ENCODE measurements at regions not wholly inside any gene's neighbourhood (a gene's known extent, or its start where the extent isn't known, plus 50 kb on each side); places are given as distances from the start of the nearest gene placed in this dataset.

- H3K4me3 ChIP-seq (ENCODE audit: low read depth, low read length) = no peak overlapping the region
- no peak for DNase-seq (ENCODE audit: low read depth)
- no peak for TF ChIP-seq MAX (IDR thresholded peaks at IDR 0.05; ENCODE audit: low read depth, low read length)
These were observed 354.3 kb upstream of the CTNND2 start for GRCh38 chr5:12258549-12258948.

GRCh38 chr5:12250454-12250853, 346.2 kb upstream of the CTNND2 start:
- no peak for DNase-seq (ENCODE audit: low read depth)
- TF ChIP-seq POLR2A (IDR thresholded peaks at IDR 0.05; ENCODE audit: extremely low read depth, insufficient read length) (no peak), MYC (IDR thresholded peaks at IDR 0.05; ENCODE audit: low read depth, low read length) (no peak), MAX (IDR thresholded peaks at IDR 0.05; ENCODE audit: low read depth, low read length) (no peak), CTCF (IDR thresholded peaks at IDR 0.05; ENCODE audit: low read depth, low read length) (no peak)
- no peak overlapping the region for H3K4me3 ChIP-seq (ENCODE audit: low read depth, low read length)

GRCh38 chr5:12248831-12249230, 344.6 kb upstream of the CTNND2 start:
- no peak for TF ChIP-seq MYC (IDR thresholded peaks at IDR 0.05; ENCODE audit: low read depth, low read length)
- no peak for TF ChIP-seq MAX (IDR thresholded peaks at IDR 0.05; ENCODE audit: low read depth, low read length)
- no peak for TF ChIP-seq CTCF (IDR thresholded peaks at IDR 0.05; ENCODE audit: low read depth, low read length)
- no peak for TF ChIP-seq POLR2A (IDR thresholded peaks at IDR 0.05; ENCODE audit: extremely low read depth, insufficient read length)
- no peak for DNase-seq (ENCODE audit: low read depth)

GRCh38 chr5:12246036-12246435, 341.8 kb upstream of the CTNND2 start:
- no peak for TF ChIP-seq MYC (IDR thresholded peaks at IDR 0.05; ENCODE audit: low read depth, low read length)
- no peak for TF ChIP-seq MAX (IDR thresholded peaks at IDR 0.05; ENCODE audit: low read depth, low read length)
- no peak for DNase-seq (ENCODE audit: low read depth)
- H3K4me3 ChIP-seq (ENCODE audit: low read depth, low read length) = no peak overlapping the region

More at GRCh38 chr5:12248831-12249230, 344.6 kb upstream of the CTNND2 start:
- H3K4me3 ChIP-seq (ENCODE audit: low read depth, low read length) = no peak overlapping the region

- TF ChIP-seq MAX (IDR thresholded peaks at IDR 0.05; ENCODE audit: low read depth, low read length) (no peak), POLR2A (IDR thresholded peaks at IDR 0.05; ENCODE audit: extremely low read depth, insufficient read length) (no peak), CTCF (IDR thresholded peaks at IDR 0.05; ENCODE audit: low read depth, low read length) (no peak), MYC (IDR thresholded peaks at IDR 0.05; ENCODE audit: low read depth, low read length) (no peak)
- no peak for DNase-seq (ENCODE audit: low read depth)
- H3K4me3 ChIP-seq (ENCODE audit: low read depth, low read length) = no peak overlapping the region
These were observed 341.2 kb upstream of the CTNND2 start for GRCh38 chr5:12245429-12245828.

- H3K4me3 ChIP-seq (ENCODE audit: low read depth, low read length) = no peak overlapping the region
- TF ChIP-seq MAX (IDR thresholded peaks at IDR 0.05; ENCODE audit: low read depth, low read length) (no peak), CTCF (IDR thresholded peaks at IDR 0.05; ENCODE audit: low read depth, low read length) (no peak), MYC (IDR thresholded peaks at IDR 0.05; ENCODE audit: low read depth, low read length) (no peak), POLR2A (IDR thresholded peaks at IDR 0.05; ENCODE audit: extremely low read depth, insufficient read length) (no peak)
- DNase-seq (ENCODE audit: low read depth) = no peak
These were observed 339.0 kb upstream of the CTNND2 start for GRCh38 chr5:12242950-12243888.
